Glomerular visceral epithelial cell (primary cell): ENCODE measurements at regions not wholly inside any gene's neighbourhood (a gene's known extent, or its start where the extent isn't known, plus 50 kb on each side); places are given as distances from the start of the nearest gene placed in this dataset.

Experiments
- DNase-seq: peaks from one replicate; pipeline ENCODE4 v3.0.0-alpha.2; 2016; ENCODE audit errors: extremely low spot score

GRCh38 chr12:42798811-42799438 is 209.4 kb upstream of the PRICKLE1 start:
- DNase-seq = peak; percentile 85

GRCh38 chr12:42794806-42795205 is 205.3 kb upstream of the PRICKLE1 start:
- no peak for DNase-seq

GRCh38 chr12:42793166-42793565 is 203.6 kb upstream of the PRICKLE1 start:
- no peak for DNase-seq

- DNase-seq = no peak
These were observed 202.7 kb upstream of the PRICKLE1 start for GRCh38 chr12:42792265-42792664.

- no peak for DNase-seq
These were observed 201.9 kb upstream of the PRICKLE1 start for GRCh38 chr12:42791399-42791798.

GRCh38 chr12:42790761-42791151 is 201.2 kb upstream of the PRICKLE1 start:
- DNase-seq = peak; percentile 95

- DNase-seq = no peak
These were observed 200.5 kb upstream of the PRICKLE1 start for GRCh38 chr12:42789808-42790760.

GRCh38 chr12:42786400-42787148 is 197.0 kb upstream of the PRICKLE1 start:
- peak; percentile 25 for DNase-seq

- DNase-seq = no peak
These were observed 196.4 kb upstream of the PRICKLE1 start for GRCh38 chr12:42785944-42786343.

GRCh38 chr12:42780671-42781070 is 191.1 kb upstream of the PRICKLE1 start:
- no peak for DNase-seq

GRCh38 chr12:42779186-42779859 is 189.8 kb upstream of the PRICKLE1 start:
- no peak for DNase-seq

- DNase-seq = no peak
These were observed 186.8 kb upstream of the PRICKLE1 start for GRCh38 chr12:42776396-42776795.

GRCh38 chr12:42774238-42774637 is 184.7 kb upstream of the PRICKLE1 start:
- DNase-seq = no peak

GRCh38 chr12:42770261-42770660 is 180.7 kb upstream of the PRICKLE1 start:
- DNase-seq = no peak

GRCh38 chr12:42769455-42769854 is 179.9 kb upstream of the PRICKLE1 start:
- no peak for DNase-seq

GRCh38 chr12:42767998-42768397 is 178.5 kb upstream of the PRICKLE1 start:
- DNase-seq = no peak

GRCh38 chr12:42767326-42767954 is 177.9 kb upstream of the PRICKLE1 start:
- no peak for DNase-seq

- no peak for DNase-seq
These were observed 177.2 kb upstream of the PRICKLE1 start for GRCh38 chr12:42766754-42767153.

- DNase-seq = no peak
These were observed 176.5 kb upstream of the PRICKLE1 start for GRCh38 chr12:42766026-42766425.

- no peak for DNase-seq
These were observed 174.1 kb upstream of the PRICKLE1 start for GRCh38 chr12:42763682-42764081.

- no peak for DNase-seq
These were observed 172.9 kb upstream of the PRICKLE1 start for GRCh38 chr12:42762395-42762925.
